H54 (cell line): ENCODE measurements at regions not wholly inside any gene's neighbourhood (a gene's known extent, or its start where the extent isn't known, plus 50 kb on each side); places are given as distances from the start of the nearest gene placed in this dataset.

Experiments used
- DNase-seq: peaks from one replicate; pipeline ENCODE4 v3.0.0; 2011; ENCODE audit warnings: low spot score, mixed read lengths; ENCODE audit not compliant: insufficient read length
- FAIRE-seq: peaks from 3 replicates; lab custom pipeline; 2011; peaks lifted over from hg19 to GRCh38; lab: Jason Lieb, UNC
- POLR2A ChIP-seq: IDR thresholded peaks from 2 replicates; pipeline ENCODE4 v1.6.1; 2011; ENCODE audit warnings: low read depth, mild to moderate bottlenecking, low read length

DNA sequence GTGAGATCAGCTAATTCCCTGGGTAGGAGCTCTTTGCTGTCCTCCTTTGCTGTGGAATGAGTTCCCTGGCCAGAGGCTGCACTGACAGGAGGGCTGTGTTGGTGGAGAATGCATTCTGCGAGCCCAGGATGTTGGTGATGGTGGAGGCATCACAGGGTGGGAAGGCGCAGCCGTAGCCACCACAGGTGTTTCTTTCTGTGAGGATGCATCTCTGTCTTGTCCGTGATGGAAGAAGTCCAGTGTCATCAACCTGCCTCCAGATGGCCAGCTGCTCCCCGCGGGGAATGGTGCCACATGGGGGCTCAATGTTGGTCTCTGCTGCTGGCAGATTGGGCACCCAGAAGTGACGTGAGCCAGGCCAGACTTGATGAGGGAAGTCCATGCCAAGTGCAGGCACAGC lies 972.1 kb downstream of the TBC1D22A start:
- FAIRE-seq (no peak), DNase-seq (no peak)
- no peak for TF ChIP-seq POLR2A

DNA sequence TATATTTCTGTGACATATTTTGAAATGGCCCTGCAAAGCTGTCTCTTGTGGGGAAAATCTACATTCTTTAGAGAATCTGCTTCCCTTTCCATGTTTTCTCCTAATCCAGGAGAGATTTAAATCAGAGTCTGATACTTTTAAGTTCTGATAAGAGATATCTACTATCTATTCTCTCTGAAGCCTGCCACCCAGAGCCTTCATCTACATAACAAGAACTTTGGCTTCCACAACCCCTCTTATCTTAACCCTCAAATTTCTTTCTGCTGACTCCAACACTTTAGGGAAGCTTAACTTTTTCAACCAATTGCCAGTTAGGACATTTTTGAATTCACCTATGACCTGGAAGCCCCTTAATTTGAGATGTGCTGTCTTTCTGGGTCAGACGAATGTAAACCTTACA lies 965.2 kb downstream of the TBC1D22A start:
- FAIRE-seq = no peak
- no peak for DNase-seq

DNA sequence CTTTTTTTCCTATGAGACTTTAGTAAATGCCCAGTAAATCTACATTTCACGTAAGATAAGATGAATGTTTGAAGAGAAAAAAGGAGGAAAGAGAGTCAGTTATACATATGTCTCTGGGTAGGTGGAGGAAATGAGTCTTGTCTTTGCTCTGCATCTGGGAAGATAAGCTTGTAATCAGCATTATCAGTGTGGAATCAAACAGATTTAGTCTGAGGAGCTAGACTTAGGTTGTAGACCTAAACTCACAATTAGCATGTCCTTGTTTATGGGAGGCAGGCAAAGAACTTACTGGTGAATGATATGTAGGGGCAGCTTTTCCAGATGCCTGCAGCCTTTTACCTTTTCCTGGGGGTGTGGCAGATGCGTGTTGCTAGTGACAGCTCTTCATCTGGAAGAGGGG lies 962.3 kb downstream of the TBC1D22A start:
- FAIRE-seq = no peak
- no peak for TF ChIP-seq POLR2A
- DNase-seq = no peak

More for the DNA sequence above, 965.2 kb downstream of the TBC1D22A start:
- TF ChIP-seq POLR2A = no peak

DNA sequence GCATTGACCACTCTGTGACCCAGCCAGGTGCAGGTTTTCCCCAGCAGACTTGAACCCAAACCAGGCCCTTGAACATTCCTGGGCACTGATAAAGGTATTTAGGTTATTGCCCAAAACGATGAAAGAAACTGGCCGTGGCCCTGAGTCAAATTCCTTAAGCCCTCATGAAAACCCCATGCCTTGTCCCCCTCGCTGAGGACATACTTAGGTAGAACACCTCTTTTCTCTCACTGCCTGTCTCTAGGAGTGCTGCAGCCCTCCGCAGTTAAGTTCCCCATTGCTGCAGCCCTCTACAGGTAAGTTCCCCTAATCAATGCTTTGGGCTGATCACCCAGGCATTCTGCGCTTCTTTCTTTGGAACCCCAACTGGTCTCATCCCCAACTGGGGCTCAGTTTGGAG lies 961.6 kb downstream of the TBC1D22A start:
- FAIRE-seq = no peak
- TF ChIP-seq POLR2A = no peak
- DNase-seq = no peak

DNA sequence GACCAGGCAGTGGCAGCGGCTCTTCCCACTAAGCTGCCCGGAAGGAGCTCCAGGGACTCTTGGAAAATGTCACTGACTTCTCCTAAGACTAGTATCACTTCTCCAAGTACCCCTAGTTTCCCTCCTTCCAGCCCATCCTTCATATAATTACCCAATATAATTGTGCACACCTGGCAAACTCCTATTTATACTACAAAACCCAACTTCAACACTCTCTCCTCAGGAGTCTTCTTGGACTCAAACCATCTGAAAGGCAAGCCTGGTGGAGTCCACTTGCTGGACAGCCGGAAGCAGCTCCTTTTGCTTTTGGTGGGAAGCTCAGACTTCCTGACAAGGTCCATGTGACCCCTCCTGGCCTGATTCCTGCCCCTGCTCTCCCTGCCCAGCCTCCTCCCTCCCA lies 955.9 kb downstream of the TBC1D22A start:
- FAIRE-seq (no peak), DNase-seq (no peak)
- no peak for TF ChIP-seq POLR2A

DNA sequence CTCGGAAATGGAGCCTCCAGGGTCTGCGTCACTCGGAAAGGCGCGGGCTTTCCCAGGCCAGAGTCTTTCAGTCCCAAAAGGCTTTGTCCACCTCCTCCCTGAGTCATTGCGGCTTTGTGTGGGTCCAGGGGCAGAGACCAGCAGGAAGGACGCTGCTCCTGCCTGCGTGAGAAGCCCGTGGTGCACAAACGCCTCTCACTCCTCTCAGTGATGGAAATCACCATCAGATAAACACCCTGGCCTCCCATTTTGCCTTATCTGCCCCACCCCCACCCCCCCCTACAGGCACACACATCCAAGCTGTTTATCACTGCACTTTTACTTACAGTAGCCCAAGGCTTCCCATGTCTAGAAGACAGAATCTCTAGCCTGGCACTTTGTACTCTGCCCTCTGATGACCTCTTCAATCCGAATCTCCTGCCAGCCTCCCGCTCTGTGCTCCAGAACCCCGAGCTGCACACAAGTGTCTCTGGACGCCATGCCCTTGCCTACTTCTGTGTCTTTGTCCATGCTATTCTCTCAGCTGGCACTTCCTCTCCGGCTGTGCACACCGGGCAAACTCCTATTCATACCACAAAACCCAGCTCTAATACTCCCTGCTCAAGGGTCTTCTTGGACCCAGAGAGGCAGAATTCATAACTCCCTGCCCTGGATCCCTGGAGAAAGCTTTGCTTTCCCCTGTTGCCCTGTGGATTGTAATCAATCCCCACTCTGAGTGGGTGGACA lies 954.6 kb downstream of the TBC1D22A start:
- no peak for TF ChIP-seq POLR2A
- FAIRE-seq = no peak
- no peak for DNase-seq

DNA sequence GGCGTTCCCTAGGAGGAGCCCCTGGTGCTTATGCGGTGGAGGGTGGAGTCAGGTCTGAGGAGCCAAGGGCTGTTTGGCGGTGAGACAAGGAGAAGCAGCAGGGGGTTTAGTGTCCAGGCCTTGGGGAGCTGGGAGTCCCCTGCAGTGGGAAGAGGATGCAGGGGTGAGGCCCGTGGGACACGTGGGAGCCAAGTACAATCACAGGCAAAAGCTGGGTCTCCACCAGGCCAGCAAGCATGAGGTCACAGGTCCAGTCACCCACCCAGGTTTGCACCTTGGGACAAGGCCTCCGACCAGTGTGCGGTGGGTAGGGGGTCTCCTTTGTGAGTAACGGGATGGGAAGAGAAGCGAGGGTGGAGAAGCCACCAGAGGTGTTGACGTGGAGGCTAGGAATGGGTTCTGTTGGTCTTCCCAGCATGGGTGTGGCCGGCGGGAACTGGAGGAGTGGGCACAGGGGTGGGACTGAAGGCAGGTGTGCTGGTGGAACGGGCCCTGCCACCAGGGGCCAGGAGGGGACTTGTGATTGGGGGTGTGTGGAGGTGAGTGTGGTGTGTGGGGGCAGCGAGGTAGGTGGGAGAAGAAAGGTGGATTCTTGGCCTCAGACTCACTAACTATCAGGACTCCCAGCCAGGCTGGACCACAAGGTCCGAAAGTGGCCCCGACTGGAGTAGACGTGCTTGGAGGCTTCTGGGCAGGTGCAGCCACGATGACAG lies 953.6 kb downstream of the TBC1D22A start:
- DNase-seq (no peak), FAIRE-seq (no peak)
- TF ChIP-seq POLR2A = no peak

DNA sequence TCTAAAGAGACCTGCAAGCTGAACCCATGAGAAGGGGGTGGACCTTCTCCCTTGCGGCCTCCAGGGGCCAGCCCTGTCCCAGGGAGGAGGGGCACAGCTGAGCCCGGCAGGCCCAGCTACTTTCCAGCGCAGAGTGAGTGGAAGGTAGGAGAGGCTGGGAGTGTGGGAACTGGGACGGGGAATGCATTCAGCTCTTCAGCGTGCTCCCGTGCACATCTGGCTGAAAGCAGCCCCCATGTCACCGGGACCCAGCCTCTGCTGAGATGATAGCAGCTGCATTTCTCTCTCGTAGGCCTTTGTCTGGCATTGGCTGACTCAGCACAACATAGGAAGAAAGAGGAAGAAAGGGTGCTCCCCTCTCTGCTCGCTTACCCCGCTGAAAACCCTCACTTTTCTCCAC lies 951.5 kb downstream of the TBC1D22A start:
- TF ChIP-seq POLR2A = no peak
- no peak for DNase-seq
- no peak for FAIRE-seq

DNA sequence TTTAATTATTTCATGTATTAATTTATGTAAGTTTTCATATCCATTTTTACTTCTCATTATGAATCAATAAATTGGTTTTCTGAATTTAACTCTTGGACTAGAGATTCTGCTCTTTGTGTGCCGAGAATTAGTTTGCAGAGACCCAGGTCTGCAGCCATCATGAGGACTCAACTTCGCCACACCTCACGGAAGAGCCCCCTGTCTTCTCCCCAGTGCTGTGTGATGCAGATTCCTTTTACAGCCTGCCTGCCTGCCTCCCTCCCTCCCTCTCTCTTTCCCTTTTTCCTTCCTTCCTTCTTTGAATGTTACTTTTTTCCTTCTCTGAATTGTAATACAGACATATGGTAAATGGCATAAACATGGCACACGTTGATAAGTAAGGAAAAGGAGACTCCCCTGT lies 947.7 kb downstream of the TBC1D22A start:
- TF ChIP-seq POLR2A = no peak
- DNase-seq (no peak), FAIRE-seq (no peak)

DNA sequence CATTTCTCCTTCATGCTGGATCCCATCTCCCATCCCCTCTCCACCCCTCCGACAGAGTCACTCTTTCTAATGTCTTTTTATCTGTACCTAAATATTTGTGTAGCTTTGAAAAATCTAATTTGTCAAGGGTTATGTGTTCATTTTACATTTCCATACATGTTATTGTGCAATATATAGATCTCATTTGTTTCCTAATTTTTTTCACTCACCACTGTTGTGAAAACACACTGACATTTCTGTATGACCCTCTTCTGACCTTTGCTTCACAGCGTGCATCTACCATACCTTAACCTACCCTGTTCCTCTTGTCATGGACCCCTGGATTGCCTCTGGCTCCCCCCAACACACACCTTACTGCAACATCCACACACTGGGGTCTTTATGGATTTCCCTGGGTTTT lies 942.9 kb downstream of the TBC1D22A start:
- DNase-seq = no peak
- no peak for TF ChIP-seq POLR2A
- no peak for FAIRE-seq

DNA sequence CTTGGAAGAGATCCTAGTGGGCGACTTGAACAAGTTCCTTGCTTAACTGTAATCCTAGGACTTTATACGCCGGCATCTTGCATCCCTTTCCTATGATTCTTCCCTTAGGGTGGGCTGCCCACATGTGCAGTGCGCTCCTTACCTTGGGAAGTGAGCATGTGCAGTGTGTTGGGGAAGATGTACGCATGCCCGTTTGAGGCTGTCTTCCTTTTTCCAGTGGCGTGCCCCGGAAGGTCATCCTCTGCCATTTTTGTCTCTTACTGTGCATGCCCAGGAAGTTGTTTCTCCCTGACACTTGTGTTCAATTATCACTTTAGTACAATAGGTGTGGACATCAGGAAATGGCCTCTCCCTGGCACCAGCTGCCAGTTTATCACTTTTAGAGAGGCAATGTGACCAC lies 936.5 kb downstream of the TBC1D22A start:
- TF ChIP-seq POLR2A = no peak
- FAIRE-seq (no peak), DNase-seq (no peak)

DNA sequence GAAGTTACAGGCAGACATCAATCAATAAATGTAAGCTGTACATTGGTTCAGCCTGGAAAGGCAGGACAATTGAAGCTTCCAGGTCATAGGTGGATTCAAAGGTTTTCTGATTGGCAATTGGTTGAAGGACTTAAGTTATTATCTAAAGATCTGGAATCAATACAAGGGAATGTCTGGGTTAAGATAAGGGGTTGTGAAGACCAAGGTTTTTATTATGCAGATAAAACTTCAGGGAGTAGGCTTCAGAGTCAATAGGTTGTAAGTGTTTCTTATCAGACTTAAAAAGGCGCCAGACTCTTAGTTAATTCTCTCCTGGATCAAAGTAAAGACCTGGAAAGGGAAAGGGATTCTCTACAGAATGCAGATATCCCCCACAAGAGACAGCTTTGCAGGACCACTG lies 935.4 kb downstream of the TBC1D22A start:
- FAIRE-seq (no peak), DNase-seq (no peak)
- TF ChIP-seq POLR2A = no peak

DNA sequence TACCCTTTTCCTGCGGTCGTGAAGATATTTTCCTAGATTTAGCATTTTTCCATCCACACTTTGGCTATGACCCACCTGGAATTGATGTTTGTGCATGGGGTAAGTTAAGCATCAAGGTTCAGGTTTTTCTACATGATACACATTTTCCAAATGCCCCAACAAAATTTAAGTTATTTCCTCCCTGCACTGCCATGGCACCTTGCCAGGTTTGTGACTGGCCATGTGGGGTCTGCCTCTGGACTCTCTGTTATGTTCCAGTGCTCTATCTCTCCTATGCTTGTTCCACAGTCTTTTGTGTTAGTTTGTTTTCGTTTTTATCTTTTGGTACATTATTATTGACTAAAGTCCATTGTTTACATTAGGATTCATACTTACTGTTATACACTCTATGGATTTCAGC lies 934.3 kb downstream of the TBC1D22A start:
- DNase-seq (no peak), FAIRE-seq (no peak)
- no peak for TF ChIP-seq POLR2A

DNA sequence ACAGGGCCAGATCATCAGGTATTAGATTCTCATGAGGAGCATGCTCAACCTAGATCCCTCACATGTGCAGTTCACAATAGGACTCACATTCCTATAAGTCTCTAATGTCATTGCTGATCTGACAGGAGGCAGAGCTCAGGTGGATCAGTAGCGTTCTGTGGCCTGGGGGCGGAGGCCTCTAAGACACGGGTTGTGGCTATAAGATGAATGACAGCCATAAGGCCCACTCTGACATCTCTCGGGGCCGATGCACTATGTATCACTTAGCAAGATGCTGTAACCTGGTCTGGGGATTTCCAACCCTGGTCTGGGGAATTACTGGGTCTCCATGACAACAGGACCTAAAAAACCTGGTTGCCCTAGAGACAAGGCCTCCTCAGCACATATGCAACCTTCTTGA lies 932.7 kb downstream of the TBC1D22A start:
- DNase-seq (no peak), FAIRE-seq (no peak)
- TF ChIP-seq POLR2A = no peak

DNA sequence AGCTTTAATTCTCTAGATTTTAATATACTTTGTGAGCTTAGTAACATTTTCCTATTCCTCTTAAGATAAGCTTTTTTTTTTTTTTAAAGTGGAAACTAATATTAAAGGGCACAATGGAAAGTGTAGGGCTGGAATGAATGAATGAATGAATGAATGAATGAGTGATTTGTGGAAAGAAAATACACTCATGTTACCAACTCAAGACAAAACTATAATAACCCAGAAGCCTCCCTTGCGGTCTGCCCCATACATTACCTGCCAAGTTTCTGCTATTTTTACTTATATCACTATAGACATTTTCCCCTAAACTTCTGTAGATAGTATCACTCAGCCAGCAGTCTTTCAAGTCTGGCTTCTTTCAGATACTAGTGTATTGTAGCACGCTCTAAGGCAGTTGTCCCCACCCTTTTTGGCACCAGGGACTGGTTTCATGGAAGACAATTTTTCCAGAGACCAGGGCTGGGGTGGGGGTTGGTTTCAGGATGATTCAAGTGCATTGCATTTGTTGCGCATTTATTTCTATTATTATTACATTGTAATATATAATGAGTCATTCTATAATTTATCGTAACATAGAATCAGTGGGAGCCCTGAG lies 932.2 kb downstream of the TBC1D22A start:
- DNase-seq (no peak), FAIRE-seq (no peak)
- TF ChIP-seq POLR2A = no peak

DNA sequence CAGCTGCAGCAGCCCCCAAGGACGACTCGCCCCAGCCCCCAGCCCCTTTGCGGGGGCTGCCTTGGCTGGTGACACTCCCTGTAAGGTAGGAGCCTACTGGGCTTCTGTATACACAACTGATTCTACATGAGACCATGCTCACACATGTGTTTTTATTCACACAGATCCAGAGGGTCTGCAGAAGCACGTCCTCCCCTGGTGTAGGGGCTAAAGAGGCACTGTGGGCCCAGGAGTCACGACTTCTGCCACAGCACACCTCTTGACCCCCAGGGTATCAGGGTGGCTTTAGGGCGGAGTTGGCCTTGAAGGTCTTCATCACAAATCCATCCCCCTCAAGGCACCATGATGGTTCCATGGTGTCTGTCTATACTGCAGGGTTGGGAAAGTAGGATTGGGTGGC lies 931.2 kb downstream of the TBC1D22A start:
- no peak for TF ChIP-seq POLR2A
- DNase-seq (no peak), FAIRE-seq (no peak)
